Calu3 (cell line): ENCODE measurements at regions not wholly inside any gene's neighbourhood (a gene's known extent, or its start where the extent isn't known, plus 50 kb on each side); places are given as distances from the start of the nearest gene placed in this dataset.

ENCODE experiments used
- BruUV-seq: library from RNA; stranded (reverse); fragments of 400-500 nt; replicated peaks from 2 replicates; lab custom pipeline; 2021; lab: Mats Ljungman, UMichigan
- CTCF ChIA-PET: fragments of 300-600 bp; sonication (Branson Sonifier 250); formaldehyde crosslinking; loops from one replicate; lab custom pipeline; 2022; ENCODE audit warnings: antibody characterized with exemption; lab: Charles Lee
- DNase-seq: peaks from one replicate; pipeline ENCODE4 v3.0.0; 2022
- H3K27ac Mint-ChIP-seq: one replicate; pipeline ENCODE4 v1.8.0; 2022; ENCODE audit warnings: mixed read lengths; ENCODE audit not compliant: unreplicated experiment
- H3K27me3 Mint-ChIP-seq: one replicate; pipeline ENCODE4 v1.8.0; 2022; ENCODE audit warnings: mixed read lengths; ENCODE audit not compliant: unreplicated experiment
- H3K36me3 Mint-ChIP-seq: one replicate; pipeline ENCODE4 v1.8.0; 2022; ENCODE audit warnings: mild to moderate bottlenecking, moderate library complexity, mixed read lengths; ENCODE audit not compliant: insufficient read depth, unreplicated experiment
- H3K4me1 Mint-ChIP-seq: one replicate; pipeline ENCODE4 v1.8.0; 2022; ENCODE audit warnings: mild to moderate bottlenecking, low read depth, mixed read lengths; ENCODE audit not compliant: unreplicated experiment
- H3K4me3 Mint-ChIP-seq: one replicate; pipeline ENCODE4 v1.8.0; 2022; ENCODE audit warnings: mild to moderate bottlenecking, low read depth, moderate library complexity, mixed read lengths; ENCODE audit not compliant: unreplicated experiment
- H3K9me3 Mint-ChIP-seq: one replicate; pipeline ENCODE4 v1.8.0; 2022; ENCODE audit warnings: low read depth, mixed read lengths; ENCODE audit not compliant: unreplicated experiment
- intact Hi-C: fragments of 100-400 bp; cut with micrococcal nuclease; formaldehyde crosslinking; loops from one replicate; pipeline ENCODE4 v1.10.0; 2022; ENCODE audit not compliant: unreplicated experiment
- TF ChIP-seq, protein P1 (sequence below): fragments of 200-600 bp; IDR thresholded peaks from one replicate; pipeline ENCODE4 v1.8.0; 2022; ENCODE audit warnings: antibody characterized with exemption; ENCODE audit not compliant: unreplicated experiment

GRCh38 chr12:92076101-92076500 lies 69.5 kb downstream of the BTG1 start:
- H3K36me3 Mint-ChIP-seq, result peaks cover 5% of the 10 kb centered on the region
- intact Hi-C loops, result loop anchor here (2.0 to 10.0 kb wide), 3 partner anchors 471 to 693 kb away; no protein-coding TSS in a partner anchor
- no peak overlapping the region for H3K4me3 Mint-ChIP-seq

DNA sequence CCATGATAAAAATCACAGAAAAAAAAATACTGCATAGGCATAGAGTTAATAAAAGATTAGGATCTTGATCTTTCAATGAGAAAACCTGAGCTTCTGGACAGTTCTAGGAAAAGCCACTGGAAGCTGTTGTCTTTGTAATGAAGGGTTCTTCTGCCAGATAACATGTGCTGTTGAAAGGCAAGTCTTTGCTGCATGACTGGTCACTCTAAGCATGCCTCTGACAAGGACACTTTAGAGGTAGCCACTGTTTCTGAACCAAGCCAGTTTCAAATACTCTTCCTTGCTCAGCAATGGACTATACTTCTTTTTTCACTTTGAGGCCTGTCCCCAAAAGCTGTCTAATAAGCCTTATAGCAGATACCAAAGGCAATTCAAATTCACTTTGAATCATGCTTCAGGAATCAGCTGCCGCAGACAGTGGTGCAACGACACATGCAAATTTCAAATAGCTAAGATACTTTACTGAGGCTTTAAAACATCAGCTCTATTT lies 70.2 kb downstream of the BTG1 start:
- no peak for DNase-seq
- intact Hi-C loops, result loop anchor here (5.0 to 10.0 kb wide), 2 partner anchors 472 to 491 kb away; no protein-coding TSS in a partner anchor
- Mint-ChIP-seq H3K4me3 (no peak overlapping the region), H3K9me3 (no peaks in the 10 kb centered on the region), H3K27me3 (no peaks in the 10 kb centered on the region), H3K4me1 (peaks cover 62% of the 10 kb centered on the region), H3K27ac (peak overlapping the region; percentile 18), H3K36me3 (peaks cover 11% of the 10 kb centered on the region)
- CTCF ChIA-PET, result interaction anchor here (1.2 to 1.5 kb wide), 2 partner anchors 13 to 62 kb away, joined by 3 to 5 read pairs; no protein-coding TSS in a partner anchor
- BruUV-seq, result no TSS peak
- TF ChIP-seq, protein P1, sequence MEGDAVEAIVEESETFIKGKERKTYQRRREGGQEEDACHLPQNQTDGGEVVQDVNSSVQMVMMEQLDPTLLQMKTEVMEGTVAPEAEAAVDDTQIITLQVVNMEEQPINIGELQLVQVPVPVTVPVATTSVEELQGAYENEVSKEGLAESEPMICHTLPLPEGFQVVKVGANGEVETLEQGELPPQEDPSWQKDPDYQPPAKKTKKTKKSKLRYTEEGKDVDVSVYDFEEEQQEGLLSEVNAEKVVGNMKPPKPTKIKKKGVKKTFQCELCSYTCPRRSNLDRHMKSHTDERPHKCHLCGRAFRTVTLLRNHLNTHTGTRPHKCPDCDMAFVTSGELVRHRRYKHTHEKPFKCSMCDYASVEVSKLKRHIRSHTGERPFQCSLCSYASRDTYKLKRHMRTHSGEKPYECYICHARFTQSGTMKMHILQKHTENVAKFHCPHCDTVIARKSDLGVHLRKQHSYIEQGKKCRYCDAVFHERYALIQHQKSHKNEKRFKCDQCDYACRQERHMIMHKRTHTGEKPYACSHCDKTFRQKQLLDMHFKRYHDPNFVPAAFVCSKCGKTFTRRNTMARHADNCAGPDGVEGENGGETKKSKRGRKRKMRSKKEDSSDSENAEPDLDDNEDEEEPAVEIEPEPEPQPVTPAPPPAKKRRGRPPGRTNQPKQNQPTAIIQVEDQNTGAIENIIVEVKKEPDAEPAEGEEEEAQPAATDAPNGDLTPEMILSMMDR, result no peak

More at GRCh38 chr12:92076101-92076500, 69.5 kb downstream of the BTG1 start:
- peak overlapping the region; percentile 18 for H3K27ac Mint-ChIP-seq
- no peaks in the 10 kb centered on the region for H3K27me3 Mint-ChIP-seq
- H3K4me1 Mint-ChIP-seq, result peaks cover 68% of the 10 kb centered on the region
- CTCF ChIA-PET, result interaction anchor here (1.5 kb wide), 1 partner anchor 61 kb away, joined by 5 read pairs; no protein-coding TSS in a partner anchor
- H3K9me3 Mint-ChIP-seq, result no peaks in the 10 kb centered on the region
- TF ChIP-seq, protein P1, result no peak
- BruUV-seq, result no TSS peak
- no peak for DNase-seq

DNA sequence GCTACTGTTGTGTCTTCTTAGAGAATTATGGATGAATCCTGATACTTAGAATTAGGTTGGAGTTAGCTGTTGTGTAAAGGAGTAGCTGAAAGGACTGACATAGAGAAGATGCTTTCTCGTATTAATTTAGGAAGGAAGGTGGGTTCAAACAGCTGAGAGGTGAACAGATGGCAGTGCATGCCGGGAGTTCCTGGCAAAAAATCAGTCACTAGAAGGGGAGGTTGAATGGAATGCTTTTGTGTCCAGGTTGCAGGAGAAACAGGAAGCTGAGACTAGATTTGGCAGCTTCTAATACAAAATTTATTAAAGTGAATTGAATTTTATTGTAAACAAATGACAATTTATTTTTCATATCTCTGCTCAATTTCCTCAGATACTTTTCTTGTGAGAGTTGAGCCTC lies 70.8 kb downstream of the BTG1 start:
- no peak overlapping the region for H3K4me3 Mint-ChIP-seq
- H3K9me3 Mint-ChIP-seq, result no peaks in the 10 kb centered on the region
- H3K27me3 Mint-ChIP-seq, result no peaks in the 10 kb centered on the region
- no TSS peak for BruUV-seq
- H3K4me1 Mint-ChIP-seq, result peaks cover 62% of the 10 kb centered on the region
- TF ChIP-seq, protein P1, result no peak
- peak overlapping the region; percentile 33 for H3K27ac Mint-ChIP-seq
- no peak for DNase-seq
- CTCF ChIA-PET, result interaction anchor here (0.7 to 1.5 kb wide), 3 partner anchors 14 to 713 kb away, joined by 3 to 15 read pairs (median 5); no protein-coding TSS in a partner anchor
- intact Hi-C loops, result loop anchor here (5.0 to 10.0 kb wide), 3 partner anchors 148 to 490 kb away; no protein-coding TSS in a partner anchor
- H3K36me3 Mint-ChIP-seq, result peaks cover 16% of the 10 kb centered on the region

GRCh38 chr12:92073094-92073493 lies 72.6 kb downstream of the BTG1 start:
- Mint-ChIP-seq H3K36me3 (peaks cover 16% of the 10 kb centered on the region), H3K27ac (no peak overlapping the region), H3K27me3 (no peaks in the 10 kb centered on the region), H3K9me3 (no peaks in the 10 kb centered on the region), H3K4me3 (no peak overlapping the region), H3K4me1 (peaks cover 62% of the 10 kb centered on the region)
- BruUV-seq, result no TSS peak
- intact Hi-C loops, result loop anchor here (5.0 to 10.0 kb wide), 2 partner anchors 146 to 488 kb away; no protein-coding TSS in a partner anchor
- no peak for DNase-seq
- TF ChIP-seq, protein P1, result no peak
- CTCF ChIA-PET, result no interaction called here
